HG03159 (cell line): ENCODE measurements at regions not wholly inside any gene's neighbourhood (a gene's known extent, or its start where the extent isn't known, plus 50 kb on each side); places are given as distances from the start of the nearest gene placed in this dataset.
"Not testable (repeated sequence)": the region's sequence is repeated elsewhere in the genome, so short reads cannot be mapped to it uniquely, and the experiment has no call there.

Experiments used
- ATAC-seq: cut with Tn5 transposase; IDR thresholded peaks from one replicate; pipeline ENCODE4 v1.9.1; 2021; ENCODE audit warnings: mild to moderate bottlenecking, moderate library complexity; ENCODE audit not compliant: unreplicated experiment

GRCh38 chr6:26795474-26796307 is 136.1 kb upstream of the ZNF322 start:
- ATAC-seq: not testable (repeated sequence)

GRCh38 chr6:26799903-26800633 is 140.5 kb upstream of the ZNF322 start:
- not testable (repeated sequence) for ATAC-seq

GRCh38 chr6:26803762-26804161 is 144.2 kb upstream of the ZNF322 start:
- ATAC-seq: not testable (repeated sequence)

- not testable (repeated sequence) for ATAC-seq
Observed at GRCh38 chr6:26811486-26812116, 152.1 kb upstream of the ZNF322 start.

- not testable (repeated sequence) for ATAC-seq
Observed at GRCh38 chr6:26818640-26819225, 159.2 kb upstream of the ZNF322 start.

GRCh38 chr6:26827965-26828364 is 168.4 kb upstream of the ZNF322 start:
- not testable (repeated sequence) for ATAC-seq

GRCh38 chr6:26829480-26829879 is 169.9 kb upstream of the ZNF322 start:
- ATAC-seq: not testable (repeated sequence)

GRCh38 chr6:26830992-26831391 is 171.4 kb upstream of the ZNF322 start:
- not testable (repeated sequence) for ATAC-seq

- ATAC-seq: not testable (repeated sequence)
Observed at GRCh38 chr6:26835707-26836106, 176.2 kb upstream of the ZNF322 start.

- not testable (repeated sequence) for ATAC-seq
Observed at GRCh38 chr6:26836657-26837056, 177.1 kb upstream of the ZNF322 start.

- not testable (repeated sequence) for ATAC-seq
Observed at GRCh38 chr6:26844823-26845222, 185.3 kb upstream of the ZNF322 start.

- not testable (repeated sequence) for ATAC-seq
Observed at GRCh38 chr6:26857289-26857688, 197.7 kb upstream of the ZNF322 start.

GRCh38 chr6:26859067-26859770 is 199.7 kb upstream of the ZNF322 start:
- not testable (repeated sequence) for ATAC-seq

GRCh38 chr6:26859771-26860163 is 200.2 kb upstream of the ZNF322 start:
- not testable (repeated sequence) for ATAC-seq

- not testable (repeated sequence) for ATAC-seq
Observed at GRCh38 chr6:26861913-26862312, 202.4 kb upstream of the ZNF322 start.

GRCh38 chr6:26863641-26864040 is 204.1 kb upstream of the ZNF322 start:
- not testable (repeated sequence) for ATAC-seq

GRCh38 chr6:26898785-26899184 is 239.2 kb upstream of the ZNF322 start:
- not testable (repeated sequence) for ATAC-seq

- ATAC-seq: not testable (repeated sequence)
Observed at GRCh38 chr6:26924206-26924605, 264.7 kb upstream of the ZNF322 start.

GRCh38 chr6:26928190-26928589 is 268.6 kb upstream of the ZNF322 start:
- not testable (repeated sequence) for ATAC-seq

- ATAC-seq: not testable (repeated sequence)
Observed at GRCh38 chr6:26937258-26937657, 277.7 kb upstream of the ZNF322 start.
